ENCODE measurements at regions not wholly inside any gene's neighbourhood (a gene's known extent, or its start where the extent isn't known, plus 50 kb on each side); places are given as distances from the start of the nearest gene placed in this dataset.
"Not testable (repeated sequence)": the region's sequence is repeated elsewhere in the genome, so short reads cannot be mapped to it uniquely, and the experiment has no call there.

DNA sequence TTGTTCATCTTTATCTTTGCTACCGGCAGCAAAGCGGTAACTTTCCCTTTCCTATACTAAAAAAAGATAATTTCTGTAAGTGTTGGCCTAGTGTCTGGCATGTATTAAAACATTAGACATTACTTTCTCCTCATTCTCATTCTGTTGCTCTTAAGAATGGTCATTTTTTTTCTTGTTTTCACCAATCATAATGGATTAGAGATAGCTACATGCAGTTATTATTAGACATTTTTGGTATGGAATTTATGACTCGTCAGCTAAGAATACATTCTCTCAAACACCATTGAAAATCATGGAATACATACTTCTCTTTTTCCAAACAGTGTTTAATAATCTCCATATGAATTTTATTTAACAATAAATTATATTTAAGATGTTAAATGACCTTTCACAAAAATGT, 1154.6 kb downstream of the BRINP3 start:
- DNase-seq (ENCODE audit: low read depth), result no peak

DNA sequence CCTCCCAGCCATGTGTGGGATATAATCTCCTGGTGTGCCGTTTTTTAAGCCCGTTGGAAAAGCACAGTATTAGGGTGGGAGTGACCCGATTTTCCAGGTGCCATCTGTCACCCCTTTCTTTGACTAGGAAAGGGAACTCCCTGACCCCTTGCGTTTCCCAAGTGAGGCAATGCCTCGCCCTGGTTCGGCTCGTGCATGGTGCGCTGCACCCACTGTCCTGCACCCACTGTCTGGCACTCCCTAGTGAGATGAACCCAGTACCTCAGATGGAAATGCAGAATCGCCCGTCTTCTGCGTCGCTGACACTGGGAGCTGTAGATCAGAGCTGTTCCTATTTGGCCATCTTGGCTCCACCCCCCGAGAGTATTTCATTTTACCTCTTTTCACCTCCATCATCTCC, 1146.6 kb downstream of the BRINP3 start:
- DNase-seq (ENCODE audit: low read depth), result not testable (repeated sequence)

DNA sequence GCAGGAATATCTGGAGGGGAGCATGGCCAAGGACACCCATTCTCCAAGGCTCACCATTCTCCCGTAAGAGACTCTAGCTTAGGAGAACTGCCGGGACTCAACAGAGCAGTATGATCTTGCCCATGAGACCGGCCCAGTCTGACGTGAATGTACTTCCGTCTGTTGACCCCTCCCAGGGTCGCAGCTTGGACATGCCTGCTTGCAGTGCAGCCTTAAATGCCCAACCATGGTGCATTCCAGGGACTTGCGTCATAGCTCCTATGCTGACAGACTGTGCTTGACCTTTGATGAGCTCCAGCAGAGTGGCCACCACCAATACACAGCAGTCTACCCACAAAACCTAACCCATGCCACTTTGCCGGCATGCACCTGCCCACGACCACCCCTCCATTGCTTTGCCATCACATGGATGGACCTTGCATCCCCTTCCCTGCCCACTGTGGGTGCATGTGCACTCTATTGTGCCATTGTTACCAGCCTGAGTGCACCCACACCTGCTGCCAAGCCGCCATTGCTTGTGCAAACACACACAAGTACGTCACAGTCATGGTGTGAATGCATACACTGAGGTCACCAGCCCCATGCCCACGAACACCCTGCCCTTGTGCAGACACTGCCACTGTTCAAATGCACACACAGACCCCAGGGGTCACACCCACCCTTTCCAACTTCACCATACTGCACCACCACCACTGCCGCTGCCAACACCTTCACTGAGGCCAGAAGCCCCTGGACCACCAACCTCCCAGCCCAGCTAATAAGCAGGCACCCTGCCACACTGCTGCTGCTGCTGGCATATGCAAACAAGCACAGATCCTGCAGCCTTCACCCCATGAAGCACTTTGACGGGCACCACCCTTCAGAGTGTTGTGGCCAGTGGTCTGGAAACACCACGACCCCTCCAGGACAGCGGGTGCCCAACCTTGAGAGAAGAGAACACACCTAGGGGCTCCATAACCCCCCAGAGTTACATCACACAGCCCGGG, 1141.3 kb downstream of the BRINP3 start:
- DNase-seq (ENCODE audit: low read depth), result no peak

GRCh38 chr1:189349607-189350006, 1128.1 kb downstream of the BRINP3 start:
- no peak for DNase-seq (ENCODE audit: low read depth)

- no peak for DNase-seq (ENCODE audit: low read depth)
Observed at GRCh38 chr1:189350983-189351616, 1126.6 kb downstream of the BRINP3 start.

DNA sequence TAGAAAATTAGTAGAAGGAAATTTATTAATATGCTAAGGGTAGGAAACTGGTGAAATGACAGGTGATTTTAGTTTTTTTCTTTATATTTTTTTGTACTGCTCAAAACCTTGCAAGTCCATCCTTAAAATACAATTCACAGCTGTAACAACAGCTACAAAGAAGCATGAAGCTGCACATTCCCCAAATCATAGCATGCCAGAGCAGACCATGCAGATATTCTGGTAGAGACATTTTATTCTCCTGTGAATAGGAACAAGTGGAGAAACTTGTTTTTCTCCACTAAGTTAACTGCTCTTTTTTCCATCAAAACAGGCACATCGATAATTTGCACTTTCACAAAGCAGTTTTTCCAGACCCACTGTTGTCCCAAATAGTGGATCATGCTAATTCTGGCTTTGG, 1125.7 kb downstream of the BRINP3 start:
- DNase-seq (ENCODE audit: low read depth), result no peak

DNA sequence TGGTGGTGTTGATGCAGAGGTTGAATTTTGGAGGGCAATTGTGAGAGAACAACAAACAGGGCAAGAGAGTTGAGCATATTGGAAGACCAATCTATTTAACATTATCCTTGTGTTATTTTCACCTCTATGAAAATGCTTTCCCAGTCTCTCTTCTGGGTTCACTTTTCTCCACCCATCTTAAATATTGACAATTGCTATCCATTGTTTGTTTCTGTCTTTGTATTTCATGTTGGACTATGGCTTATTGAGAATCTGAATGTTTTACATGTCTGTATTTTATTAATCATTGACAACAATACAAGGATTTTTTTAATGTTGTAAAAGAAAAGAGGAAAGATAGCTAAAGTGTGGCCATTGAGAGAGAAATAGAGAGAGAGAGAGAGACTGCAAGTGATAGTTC, 1121.5 kb downstream of the BRINP3 start:
- DNase-seq (ENCODE audit: low read depth), result no peak

GRCh38 chr1:189357317-189357716, 1120.3 kb downstream of the BRINP3 start:
- DNase-seq (ENCODE audit: low read depth), result no peak

DNA sequence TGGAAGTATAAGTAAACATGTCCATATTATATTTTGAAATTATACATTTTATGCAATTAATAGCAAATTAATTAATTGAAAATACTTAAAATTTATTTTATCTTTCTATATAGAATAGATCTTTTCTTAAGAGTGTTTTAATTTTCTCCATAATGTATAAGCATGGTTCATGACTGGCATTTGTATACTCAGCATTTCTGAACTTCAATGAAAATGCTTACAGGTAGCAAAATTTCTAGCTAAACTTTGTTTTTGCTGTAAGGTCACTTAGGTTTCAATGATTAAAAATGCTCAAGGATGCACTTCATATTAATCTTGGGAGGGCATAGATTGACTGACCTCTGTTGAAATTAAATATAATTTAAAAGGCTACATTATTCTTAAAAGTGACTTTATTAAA, 1108.1 kb downstream of the BRINP3 start:
- no peak for DNase-seq (ENCODE audit: low read depth)

DNA sequence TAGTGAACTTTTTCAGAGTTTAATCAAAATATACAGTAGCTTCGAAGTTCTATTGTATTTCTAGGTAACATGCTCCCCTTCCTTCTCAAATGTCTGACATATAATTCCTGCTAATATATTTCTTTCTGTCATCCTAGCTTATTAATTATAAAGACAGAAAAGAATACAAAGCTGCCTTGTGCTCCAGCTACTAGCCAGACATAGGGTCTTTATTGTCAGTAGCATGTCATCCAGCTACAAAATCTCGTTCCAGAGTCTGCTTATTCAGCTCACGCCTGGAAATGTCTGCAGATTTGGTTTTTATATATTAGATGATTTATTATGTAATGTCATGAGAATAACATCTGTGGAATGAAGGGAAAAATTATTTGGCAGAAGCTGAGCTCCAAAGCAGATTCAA, 1102.8 kb downstream of the BRINP3 start:
- no peak for DNase-seq (ENCODE audit: low read depth)

GRCh38 chr1:189405419-189405818, 1072.2 kb downstream of the BRINP3 start:
- no peak for DNase-seq (ENCODE audit: low read depth)

DNA sequence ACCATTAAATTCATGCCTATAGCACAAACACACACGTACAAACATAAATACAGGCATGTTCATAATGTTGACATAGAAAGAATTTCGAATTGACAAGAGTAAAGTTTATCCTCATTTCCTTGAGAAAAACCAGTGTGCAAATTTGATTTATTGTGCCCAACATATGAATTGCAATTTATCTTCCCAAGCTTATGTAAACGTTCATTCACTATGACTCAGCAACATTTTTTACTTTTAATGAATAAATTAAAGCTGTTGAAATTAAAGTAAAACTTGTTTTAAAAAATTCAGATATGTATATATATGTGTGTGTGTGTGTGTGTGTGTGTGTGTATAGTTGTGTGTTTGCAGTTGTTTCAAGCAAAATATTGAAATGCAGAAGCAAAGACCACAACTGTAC, 1067.9 kb downstream of the BRINP3 start:
- no peak for DNase-seq (ENCODE audit: low read depth)

DNA sequence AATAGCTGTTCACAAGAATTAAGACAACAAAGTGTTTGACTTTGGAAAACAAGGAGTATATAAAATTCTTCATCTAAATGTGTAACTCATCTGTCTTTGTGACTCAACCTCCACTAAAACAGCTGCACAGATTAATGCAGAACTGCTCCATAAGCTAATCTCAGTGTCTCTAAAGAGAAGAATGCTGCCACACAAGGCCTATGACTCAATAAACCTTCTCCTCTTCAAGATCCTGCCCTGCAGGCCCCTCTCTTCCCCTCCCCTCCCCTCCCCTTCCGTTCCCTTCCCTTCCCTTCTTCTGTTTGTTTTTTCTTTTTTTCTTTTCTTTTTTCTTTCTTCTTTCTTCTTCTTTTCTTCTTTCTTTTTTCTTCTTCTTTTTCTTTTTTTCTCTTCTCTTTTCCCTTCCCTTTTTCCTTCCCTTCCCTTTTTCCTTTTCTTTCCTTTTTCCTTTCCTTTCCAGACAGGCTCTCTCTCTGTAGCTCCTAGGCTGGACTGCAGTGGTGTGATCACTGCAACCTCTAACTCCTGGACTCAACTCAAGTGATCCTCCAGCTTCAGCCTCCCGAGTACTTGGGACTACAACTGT, 1052.8 kb downstream of the BRINP3 start:
- DNase-seq (ENCODE audit: low read depth), result no peak

GRCh38 chr1:189429610-189430009, 1048.1 kb downstream of the BRINP3 start:
- DNase-seq (ENCODE audit: low read depth), result no peak

DNA sequence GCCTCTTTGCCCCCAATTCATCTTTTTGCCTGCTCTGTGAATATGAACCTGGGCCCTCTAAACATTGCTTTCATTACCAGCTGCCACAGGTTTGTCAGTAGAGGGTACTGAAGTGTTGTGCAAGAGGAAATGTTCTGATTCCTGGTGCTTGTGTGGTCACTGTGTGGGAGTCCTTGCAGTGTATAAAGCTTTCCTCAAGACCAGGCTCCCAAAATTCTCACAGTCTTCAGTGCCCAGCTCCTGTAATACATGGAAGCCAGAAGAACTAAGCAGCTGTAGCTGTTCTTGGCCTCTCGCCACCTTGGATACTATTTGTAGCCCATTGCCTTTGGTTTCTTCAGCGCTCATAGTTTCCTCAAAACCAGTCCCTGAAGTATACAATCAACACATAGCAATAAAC, 1046.2 kb downstream of the BRINP3 start:
- no peak for DNase-seq (ENCODE audit: low read depth)

DNA sequence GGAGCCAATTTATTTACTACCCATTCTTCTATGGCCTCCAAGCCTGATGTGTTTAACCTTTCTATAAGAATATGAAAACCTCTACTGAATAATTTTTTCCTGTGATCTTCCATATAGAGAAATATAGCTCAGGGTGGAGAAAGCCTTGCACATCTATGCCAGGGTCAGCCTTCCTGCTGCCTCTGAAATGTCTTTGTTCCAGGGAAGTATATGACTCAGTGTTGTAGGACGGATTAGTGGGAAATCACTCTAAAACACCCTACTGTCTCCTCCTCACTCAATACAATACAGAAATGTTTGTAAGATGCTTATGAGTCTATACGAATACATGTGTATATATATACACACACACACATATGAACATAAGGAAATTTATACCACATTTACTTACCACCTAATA, 1044.9 kb downstream of the BRINP3 start:
- DNase-seq (ENCODE audit: low read depth), result no peak

DNA sequence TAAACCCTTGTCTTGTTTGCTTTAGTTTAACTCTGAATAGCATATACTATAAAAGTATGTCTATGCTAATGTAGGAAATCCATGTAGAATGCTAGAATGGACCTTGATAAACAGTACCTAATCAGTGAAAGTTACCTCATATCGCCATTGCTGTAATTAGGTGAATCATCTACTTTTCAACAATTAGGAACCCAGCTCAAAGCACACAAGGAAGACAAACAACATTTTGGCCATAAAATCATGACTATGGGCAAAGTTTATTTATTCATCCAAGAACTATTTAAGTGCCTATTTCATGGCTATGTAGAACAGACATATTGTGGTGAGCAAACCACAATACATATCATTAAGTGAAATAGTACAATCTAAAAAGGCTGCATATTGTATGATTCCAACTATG, 1043.2 kb downstream of the BRINP3 start:
- DNase-seq (ENCODE audit: low read depth), result no peak

DNA sequence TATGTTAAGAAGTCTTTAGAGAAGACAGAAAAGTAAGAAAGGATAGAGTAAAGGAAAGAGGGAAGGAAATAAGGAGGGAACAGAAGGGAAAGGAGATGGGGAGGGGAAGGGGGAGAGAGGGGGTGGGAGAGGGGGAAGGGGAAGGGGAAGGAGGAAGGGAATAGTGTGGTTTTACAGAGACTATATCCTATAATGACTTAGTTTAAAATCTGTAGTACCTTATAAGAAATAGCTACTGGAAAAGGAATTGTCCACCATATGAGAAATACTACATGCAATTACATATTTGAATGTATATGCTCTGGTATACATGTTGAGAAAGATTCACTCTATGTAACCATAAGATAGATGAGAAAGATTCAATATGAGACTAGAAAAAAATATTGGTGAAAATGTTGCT, 1042.3 kb downstream of the BRINP3 start:
- DNase-seq (ENCODE audit: low read depth), result no peak

DNA sequence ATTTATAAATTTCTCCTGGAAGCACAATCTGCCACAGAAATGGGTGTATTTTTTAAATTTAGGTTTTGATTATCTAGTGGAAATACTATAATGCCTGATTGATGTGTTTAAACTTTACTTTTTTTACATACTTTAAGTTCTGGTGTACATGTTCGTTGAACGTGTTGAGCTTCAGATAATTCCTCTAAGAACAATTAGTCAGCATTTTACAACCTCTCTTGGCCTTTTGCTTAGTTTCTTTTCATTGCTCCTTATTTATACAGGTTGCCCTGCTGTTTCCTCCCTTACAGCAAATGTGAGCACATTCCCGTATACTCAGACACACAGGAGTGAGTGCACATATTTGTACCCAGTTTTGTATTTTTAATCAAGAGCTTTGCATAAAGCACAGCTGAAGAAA, 1038.9 kb downstream of the BRINP3 start:
- no peak for DNase-seq (ENCODE audit: low read depth)

DNA sequence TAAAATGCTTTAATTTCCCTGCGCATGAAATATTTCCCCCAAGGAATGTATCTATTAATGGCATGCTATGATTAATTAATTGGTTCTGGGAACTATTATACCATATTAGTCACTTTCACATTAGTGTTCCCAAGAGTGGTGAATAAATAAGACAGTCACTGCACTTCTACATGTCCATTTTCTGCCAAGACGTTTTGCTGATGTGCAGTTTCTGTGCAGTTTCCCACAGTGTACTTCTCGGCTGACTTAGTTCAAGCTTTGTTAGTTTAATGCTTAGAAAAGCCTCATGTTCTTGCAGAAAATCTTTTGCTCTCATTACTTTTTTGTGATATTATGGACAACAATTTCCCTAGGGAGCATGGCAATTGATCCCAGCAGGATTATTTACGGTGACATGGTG, 1014.5 kb downstream of the BRINP3 start:
- no peak for DNase-seq (ENCODE audit: low read depth)

- DNase-seq (ENCODE audit: low read depth), result no peak
Observed at GRCh38 chr1:189496768-189497167, 980.9 kb downstream of the BRINP3 start.

GRCh38 chr1:189499736-189500135, 977.9 kb downstream of the BRINP3 start:
- no peak for DNase-seq (ENCODE audit: low read depth)

- DNase-seq (ENCODE audit: low read depth), result no peak
Observed at GRCh38 chr1:189500778-189501177, 976.9 kb downstream of the BRINP3 start.

Data from GM04504 (cell line).